PFSK-1 (cell line): ENCODE measurements at regions not wholly inside any gene's neighbourhood (a gene's known extent, or its start where the extent isn't known, plus 50 kb on each side); places are given as distances from the start of the nearest gene placed in this dataset.

Experiments used
- POLR2AphosphoS5 ChIP-seq: IDR thresholded peaks from 2 replicates; pipeline ENCODE4 v1.6.1; 2012; ENCODE audit warnings: low read depth, mild to moderate bottlenecking, control low read depth, low read length, moderate library complexity
- SIN3A ChIP-seq: IDR thresholded peaks from 2 replicates; pipeline ENCODE4 v1.6.1; 2012; ENCODE audit warnings: mild to moderate bottlenecking, low read length, moderate library complexity, borderline replicate concordance; ENCODE audit not compliant: insufficient read depth
- TAF1 ChIP-seq: IDR thresholded peaks from 2 replicates; pipeline ENCODE4 v1.6.1; 2012; ENCODE audit warnings: low read length, control low read depth, borderline replicate concordance; ENCODE audit not compliant: insufficient read depth

GRCh38 chr5:33381243-33381642 lies 59.5 kb upstream of the TARS1 start:
- TF ChIP-seq SIN3A (no peak), TAF1 (no peak), POLR2AphosphoS5 (no peak)
